ENCODE measurements at regions not wholly inside any gene's neighbourhood (a gene's known extent, or its start where the extent isn't known, plus 50 kb on each side); places are given as distances from the start of the nearest gene placed in this dataset.

DNA sequence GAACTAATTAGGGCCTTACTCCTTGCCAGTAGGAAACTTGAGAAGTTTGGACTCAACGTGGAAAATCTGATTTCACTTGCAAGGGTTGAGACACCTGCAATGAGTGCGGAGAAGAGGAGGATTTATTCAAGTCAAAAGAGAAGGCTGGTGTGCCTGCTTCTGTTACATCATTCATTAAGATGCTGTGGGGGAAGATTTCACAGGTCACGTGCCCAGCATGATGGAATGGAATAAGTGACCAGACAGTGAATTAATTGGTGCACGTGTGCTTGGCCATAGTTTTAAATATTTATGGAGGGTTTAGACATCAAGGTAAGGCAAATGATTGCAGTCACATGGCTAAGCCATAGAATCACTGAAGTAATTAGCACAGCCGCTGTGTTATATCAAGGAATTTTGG lies 155.0 kb downstream of the C7orf25 start:
- DNase-seq, result no peak

DNA sequence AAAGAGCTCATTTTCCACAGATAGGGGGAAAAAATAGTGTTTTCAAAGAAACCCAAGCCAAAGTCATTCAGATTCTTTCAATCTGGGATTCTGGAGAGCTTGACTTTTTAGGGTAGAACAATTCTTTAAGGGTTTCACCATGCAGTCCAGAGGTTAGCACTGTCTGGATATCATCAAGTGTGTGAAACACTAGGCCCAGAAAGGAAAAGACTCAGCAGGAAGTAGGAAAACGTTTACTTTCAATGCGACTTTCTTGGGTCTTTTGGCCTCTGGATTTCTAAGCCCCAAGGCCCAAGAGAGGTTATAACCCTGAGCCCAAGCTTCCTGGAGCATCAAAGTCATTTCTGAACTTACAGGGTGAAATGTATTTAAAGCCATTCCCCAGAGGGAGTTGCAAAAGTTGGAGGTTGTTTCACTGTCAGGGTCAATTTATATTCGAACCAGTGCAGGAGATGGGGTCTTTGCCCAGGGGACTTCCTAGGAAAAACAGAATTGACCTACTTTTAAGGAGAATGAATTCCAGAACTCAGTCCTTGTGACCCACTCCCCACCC lies 158.0 kb downstream of the C7orf25 start:
- DNase-seq, result no peak

DNA sequence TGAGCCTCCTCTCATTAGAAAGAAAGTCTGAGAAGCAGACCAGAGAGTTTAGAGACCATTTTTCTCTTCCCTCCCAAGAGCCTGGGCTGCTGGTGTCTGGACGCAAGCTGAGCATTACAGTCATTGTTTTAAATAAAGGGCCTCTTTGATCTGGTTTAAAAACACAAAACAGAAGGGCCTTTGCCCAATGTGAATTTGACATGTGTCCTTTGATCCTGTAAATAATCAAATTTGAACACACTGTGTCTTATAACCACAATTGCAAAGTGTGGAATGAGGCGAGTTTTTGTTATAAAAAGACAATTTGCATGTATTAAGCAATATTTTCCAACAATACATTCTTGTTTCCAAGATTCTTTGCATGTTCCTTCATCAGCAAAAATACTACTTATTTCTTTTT lies 158.5 kb downstream of the C7orf25 start:
- no peak for DNase-seq

DNA sequence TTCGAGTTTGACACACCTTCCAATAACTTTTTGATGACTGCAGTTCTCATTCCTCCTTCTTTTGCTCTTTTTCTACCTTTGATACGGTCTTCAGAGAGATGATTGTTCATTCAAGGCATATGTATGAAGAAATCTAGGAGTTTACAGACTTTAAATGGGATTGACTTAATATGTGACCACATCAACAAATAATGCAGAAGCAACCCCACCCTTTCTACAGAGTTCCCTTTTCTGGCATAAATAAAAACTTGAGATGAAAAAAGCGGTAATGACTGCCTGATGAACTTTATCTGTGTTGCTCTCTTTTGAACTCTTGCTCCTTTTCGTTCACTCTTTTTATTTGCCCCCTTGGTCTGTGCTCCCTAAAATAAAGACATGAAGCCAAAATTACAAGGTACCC lies 161.7 kb downstream of the C7orf25 start:
- no peak for DNase-seq

DNA sequence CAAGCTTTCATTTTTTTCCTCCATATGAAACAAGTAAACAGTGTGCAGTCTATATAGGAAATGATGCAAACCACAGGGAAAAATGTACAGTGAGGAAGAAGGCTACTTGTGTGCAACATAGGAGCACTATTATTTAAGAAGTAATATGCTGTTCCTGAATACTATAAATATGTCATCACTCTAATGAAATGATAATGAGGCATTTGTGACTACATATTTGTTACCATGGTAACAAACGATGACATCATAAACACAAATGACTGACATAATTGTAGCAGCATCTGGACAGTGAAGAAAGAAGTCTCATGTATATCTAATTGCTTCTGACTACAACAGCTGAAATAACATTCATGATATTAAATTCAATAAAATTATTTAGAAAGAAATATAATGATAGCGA lies 164.8 kb downstream of the C7orf25 start:
- no peak for DNase-seq

DNA sequence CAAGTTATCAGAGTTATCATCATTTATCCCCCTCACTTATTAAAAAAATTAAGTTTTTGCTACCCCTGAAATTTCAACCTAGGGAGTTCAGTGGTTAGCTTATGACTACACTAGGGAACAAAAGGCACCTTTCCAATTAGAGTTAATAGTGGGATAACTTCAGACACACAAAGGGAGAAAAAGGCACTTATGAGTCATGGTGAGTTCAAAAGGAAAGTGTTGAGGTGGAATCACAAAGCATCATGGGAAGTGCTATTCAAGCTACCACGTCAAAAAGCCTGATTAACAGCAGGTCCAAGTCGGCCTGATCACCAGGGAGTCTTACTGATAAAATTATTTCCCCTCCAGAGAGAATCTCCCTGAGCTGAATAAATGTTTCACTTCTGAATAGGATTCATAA lies 165.7 kb downstream of the C7orf25 start:
- no peak for DNase-seq

DNA sequence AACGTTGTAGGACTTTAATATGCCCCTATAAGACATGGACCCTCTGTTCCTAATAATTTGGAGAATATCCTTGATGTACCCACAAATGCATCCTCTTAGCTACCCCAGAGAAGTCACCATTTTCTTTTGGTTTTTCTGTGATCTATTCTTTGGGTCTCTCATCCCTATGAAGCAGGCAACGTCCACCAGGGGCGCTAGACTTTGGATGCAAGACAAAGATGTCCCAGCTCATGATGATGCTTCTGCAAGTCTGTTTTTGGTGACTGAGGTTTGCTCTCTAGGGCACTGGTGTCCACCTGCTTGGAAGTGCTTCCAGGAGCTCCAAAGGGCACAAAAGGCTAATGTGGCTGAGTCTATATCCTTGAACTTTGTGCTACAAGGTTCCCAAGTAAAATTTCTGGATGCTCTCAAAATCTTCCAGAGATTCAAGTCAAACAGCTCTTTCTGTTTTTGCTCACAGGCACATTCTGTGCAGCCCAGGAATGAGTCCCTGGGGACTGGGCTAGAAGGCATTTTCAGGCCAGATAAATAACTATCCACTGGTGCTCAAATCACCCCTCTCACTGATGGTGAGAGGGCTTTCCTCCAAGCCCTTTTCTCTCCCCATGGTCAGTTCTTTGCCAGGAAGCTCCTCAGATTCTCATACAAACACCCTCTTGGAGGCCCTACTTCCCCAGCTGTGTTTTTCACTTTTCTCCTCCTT lies 166.4 kb downstream of the C7orf25 start:
- DNase-seq, result no peak

DNA sequence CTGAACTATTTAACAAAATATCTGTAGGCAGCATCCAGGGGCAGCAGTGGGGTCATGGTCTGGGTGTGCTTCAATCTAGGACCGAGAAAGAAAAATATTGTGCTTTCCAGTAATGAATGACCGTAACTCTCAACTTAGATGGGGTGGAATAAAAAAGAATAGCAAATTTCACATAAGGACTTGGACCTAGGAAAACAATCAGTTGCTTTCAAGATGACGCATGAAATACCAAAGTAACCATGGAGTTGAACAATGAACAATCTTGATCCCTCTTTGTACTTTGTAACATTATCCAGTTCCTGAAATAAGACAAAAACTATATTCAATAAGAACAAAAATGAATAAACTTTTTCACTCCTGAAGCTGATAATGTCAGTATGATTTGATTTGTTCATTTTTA lies 167.1 kb downstream of the C7orf25 start:
- no peak for DNase-seq

DNA sequence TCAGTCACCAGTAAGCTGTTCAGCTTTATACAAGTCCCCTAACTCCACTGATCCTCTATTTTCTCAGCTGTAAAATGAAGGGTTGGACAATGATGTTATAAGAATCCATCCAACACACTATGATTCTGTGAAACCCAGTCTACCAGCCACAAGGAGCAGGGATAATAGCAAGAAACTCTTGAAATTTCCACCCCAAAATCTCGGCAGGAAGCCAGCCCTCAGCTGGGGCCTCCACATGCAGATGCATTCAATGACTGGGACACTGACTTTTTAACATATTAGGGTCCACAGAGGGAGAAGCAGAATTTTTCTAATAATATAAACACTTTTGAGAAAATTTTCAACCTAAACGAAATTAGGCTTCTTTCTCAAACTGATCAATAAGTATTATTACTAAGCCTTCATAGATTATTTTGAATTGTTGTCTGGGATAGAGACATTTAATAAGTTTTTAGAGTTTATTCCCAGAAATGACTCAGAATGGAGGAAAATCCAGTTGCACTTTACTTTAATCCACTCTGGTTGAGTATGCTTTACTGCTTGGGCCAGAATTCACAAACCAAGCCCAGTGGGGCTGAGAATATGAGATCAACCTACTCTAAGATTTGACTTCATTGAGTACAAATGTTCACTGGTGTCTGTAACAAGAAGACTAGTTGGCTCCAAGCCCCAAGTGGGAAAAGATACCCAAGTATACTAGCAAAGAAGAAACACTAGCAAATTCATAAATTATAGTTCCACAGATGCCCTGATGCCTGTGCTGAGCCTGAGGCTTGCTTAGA lies 168.6 kb downstream of the C7orf25 start:
- DNase-seq, result no peak

DNA sequence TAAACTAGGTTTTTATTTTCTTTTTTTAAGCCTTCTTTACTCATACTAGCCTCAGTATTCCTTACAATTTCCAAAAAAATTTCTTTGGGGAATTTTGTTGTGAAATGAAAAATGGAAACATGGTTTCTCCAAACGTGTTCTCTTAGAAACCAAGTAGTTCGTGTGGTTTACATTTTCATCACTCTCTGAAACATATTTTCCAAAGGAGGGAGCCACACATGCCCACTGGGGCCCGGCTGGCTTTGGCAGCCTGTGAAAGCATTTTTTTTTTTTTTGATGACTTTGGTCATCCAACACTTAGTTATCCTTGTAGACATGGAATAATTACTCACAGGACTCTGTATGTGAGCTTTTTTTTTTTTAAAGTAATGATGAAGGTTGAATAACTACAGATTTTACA lies 169.6 kb downstream of the C7orf25 start:
- DNase-seq, result no peak

DNA sequence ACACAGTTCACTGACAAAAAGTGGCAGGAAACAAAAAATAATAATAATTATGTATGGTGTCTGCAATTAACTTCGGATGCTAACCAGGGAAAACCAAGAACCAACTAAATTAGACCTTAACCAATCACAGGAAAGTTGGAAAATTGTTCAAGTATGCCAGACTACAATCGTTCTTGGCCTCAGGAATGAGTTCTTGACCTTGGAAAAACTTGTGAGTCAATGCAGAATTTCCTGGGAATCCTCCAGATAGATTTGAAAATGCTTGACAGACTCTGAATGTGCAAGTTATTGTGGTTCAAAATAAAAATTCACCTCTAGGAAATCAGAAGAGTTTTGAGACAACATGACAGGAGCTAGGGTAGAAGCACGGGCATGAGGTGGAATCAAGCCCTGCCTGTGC lies 171.5 kb downstream of the C7orf25 start:
- no peak for DNase-seq

DNA sequence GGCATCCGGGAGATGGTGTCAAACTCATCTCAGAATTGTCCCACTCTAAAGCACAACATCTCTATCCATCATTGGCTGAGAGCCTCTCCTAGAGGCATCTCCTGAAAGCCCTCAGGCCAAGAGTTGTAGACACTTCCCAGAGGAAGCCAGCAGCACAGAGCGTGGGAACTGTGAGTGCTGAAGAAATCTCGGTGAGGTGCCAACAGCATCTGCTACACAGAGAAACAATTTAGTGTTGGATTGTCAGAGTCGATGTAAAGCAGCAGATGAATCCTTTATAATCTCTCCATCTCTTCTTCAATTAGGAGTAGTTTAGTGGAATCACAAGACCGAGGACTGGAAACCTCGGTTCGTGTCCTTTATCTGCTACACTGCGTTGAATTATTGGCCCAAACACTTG lies 172.2 kb downstream of the C7orf25 start:
- DNase-seq, result no peak

DNA sequence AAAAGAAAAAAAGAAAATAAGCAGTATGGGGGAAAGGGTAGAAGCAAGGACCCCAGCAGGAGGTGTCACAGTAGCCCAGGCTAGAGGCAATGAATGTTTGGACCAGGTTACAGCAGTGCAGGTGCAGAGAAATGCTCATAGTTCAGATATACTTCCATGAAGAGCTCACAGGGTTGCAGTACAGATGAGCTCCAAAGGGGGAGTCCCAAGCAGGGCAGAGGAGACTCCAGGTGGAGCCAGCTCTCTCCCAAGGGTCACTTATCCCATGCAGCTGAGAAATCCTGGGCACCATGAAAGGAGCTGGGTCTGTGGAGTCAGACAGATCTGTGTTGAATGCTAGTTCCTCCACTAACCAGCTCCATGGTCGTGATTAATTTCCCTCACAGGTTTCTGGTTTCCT lies 174.9 kb downstream of the C7orf25 start:
- DNase-seq, result no peak

DNA sequence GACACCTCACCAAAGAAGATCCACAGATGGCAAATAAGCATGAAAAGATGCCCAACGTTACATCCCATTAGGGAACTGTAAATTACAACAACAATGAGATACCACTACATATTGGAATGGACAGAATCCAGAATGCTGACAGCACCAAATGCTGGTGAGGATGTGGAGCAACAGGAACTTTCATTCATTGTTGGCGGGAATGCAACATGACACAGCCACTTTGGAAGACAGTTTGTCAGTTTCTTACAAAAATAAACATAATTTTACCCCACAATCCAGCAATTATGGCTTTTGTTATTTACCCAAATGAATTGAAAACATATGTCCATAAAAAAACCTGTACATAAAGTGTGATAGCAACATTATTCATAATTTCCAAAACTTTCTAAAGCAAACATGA lies 176.8 kb downstream of the C7orf25 start:
- DNase-seq, result no peak

DNA sequence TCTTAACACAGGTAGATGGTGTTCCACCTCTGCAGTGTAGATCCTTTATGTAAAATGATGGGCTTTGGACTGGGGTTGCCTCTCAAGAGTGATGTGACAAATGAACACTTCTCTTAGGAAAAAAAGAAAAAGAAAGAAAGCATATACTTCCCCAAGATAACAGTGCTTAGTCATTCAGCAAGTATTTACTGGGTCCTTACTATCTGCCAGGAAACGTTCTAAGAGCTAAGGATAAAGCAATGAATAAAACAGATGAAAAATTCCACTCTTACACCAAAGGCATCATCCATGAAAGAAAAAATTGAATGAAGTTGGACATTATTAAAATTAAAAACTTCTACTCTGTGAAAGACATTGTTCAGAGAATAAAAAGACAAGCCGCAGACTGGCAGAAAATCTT lies 177.3 kb downstream of the C7orf25 start:
- DNase-seq, result no peak

DNA sequence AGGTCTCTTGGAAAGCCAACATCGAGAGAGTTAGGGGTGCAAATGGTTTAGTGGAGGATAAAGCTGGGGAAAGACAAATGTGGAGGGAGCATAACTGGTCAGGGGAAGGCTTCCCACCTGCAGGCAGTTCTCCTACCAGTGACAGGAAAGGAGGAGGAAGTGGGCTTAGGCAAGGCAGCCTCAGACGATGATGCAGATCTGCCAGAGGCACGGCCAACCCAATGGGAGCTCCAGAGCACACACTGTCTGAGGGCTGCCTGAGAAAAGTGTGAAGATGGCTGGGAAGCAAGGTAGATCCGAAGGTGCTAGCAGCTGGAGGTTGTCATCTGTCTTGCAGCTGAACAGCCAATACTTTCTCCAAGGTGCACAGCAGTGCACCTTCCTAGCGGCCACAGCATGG lies 178.8 kb downstream of the C7orf25 start:
- DNase-seq, result no peak

DNA sequence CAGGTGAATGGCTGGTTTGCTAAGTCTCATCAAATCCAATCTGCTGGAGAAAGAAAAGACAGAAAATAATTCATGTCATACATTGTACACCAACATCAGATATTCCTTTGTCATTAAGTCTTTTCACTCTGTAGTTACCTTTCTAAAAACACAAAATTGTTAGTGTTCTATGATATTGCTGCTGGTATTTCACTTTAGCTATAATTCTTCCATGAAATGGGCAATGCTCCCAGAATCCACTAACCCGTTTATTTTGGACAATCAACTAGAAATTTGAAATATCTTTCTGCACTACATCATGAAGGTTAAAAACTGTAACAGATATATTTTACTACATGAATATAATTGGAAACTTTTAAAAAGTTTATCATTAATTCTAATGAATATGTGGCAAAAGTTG lies 181.3 kb downstream of the C7orf25 start:
- DNase-seq, result no peak

DNA sequence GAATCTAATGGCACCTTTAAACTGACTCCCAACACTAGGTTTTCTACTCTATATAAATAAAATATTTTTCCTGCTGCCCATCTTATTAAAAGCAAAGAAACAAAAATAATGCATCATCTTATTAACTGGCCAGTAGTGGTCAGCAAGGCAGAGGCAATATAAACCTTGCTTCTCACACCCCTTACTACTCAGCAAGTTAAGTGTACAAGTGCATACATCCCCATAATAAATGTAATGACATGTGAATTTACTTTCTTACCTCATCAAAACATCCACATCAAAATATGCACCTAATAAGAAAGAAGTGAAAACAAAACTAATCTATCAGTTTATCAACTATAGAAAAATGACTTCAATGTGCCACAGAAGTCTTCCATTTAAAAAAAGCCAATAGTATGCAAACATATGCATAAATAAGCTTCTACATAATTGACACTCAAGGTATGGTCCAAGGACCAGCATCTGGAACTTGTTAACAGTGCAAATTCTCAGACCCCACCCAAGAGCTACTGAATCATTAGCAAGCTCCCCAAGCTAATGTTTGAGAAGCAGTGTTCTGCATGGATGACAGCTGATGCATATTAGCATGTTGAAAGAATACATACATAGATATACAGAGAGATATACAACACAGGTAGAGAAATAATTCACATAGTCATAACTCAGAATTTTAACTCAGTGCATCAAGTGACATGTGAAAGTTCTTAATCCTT lies 182.7 kb downstream of the C7orf25 start:
- no peak for DNase-seq

DNA sequence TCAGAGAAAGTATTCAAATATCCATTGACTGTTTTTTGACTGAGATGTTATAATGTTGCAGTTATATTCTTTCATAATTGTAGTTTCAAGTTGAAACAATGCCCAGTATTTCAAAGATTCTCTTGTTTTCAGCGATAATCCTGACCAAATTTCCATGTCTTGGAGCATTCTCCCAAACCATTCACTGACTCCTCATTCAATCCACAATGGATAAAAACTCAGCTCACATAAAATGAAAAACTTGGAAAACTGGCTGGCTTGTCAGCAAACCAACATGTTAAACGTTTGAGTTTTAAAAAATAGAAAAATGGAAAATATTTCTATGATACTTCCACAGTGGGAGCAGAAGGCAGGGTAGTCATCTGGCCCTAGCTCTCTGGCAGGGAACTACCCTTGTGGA lies 184.4 kb downstream of the C7orf25 start:
- no peak for DNase-seq

DNA sequence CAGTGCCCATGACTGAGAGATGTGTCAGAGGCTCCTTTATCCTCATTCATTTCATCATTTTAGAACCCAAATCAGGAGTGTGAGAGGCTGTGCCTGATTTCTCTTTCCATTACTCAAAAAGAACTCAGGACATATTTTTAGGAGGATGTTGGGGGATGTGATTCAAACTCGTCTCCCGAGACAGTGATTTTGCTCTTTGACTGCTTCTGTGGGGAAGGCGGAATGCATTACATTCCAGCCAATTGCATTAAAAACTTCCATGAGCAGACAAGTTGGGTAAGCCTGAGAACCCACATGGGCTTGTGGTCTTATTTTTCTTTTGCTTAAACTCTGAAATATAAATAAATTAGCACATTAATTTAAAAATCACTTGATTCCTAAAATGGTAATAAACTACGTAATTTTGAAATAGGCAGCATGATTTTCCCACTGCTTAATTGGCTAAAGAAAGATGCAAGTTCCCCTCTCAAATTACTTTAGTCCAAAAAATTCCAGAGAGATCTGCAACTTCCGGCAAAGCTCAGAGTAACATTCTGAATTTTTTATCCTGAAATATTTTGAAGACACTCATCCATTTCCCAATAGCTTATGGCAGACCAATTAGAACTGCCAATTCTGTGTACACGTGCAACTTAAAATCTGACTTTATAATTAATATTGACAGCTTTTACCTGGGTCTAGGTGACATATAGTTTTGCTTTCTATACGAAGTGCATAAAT lies 185.6 kb downstream of the C7orf25 start:
- no peak for DNase-seq

DNA sequence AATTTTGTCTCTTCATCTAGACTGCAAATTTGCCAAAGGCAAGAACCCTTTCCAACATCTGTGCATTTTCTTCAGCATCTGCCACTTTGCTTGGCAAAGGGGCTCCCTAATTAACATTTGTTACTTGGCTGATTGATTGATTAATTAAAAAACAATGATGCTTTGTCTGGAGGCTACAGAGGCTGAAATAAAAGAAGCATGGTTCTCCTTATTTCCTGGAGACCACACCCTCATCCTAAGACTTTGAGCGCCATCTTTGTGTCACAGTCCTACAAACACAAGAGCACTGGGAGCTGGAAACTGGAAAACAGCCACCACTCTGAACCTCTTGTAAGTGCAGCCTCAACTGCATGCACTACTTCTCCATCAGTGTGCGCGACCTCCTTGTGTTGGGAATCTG lies 189.2 kb downstream of the C7orf25 start:
- no peak for DNase-seq

DNA sequence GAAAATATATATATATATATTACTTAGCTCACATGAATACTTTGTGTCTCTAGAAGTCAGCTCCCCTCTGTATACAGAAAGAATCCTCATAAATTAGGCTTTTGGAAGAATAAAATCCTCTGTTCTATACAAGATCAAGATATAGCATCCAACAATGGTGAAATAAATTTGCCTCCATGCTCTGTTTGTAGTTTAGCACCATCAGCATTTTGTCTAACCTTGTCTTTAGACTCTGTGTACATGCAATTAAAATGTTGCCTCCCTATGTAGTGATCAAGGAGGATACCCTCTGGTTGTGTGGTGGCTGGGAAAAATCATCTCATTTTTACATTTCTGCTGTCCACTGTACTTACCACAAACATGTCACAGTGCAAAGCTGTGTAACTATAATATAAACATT lies 189.7 kb downstream of the C7orf25 start:
- no peak for DNase-seq
